ENCODE measurements at regions not wholly inside any gene's neighbourhood (a gene's known extent, or its start where the extent isn't known, plus 50 kb on each side); places are given as distances from the start of the nearest gene placed in this dataset.

GRCh38 chr4:151860561-151861093 lies 99.8 kb upstream of the GATB start:
- Histone ChIP-seq H3K27me3 (replicated peaks; ENCODE audit: insufficient read depth) (no peaks in the 10 kb centered on the region), H3K36me3 (no peaks in the 10 kb centered on the region), H3K4me1 (replicated peaks) (no peaks in the 10 kb centered on the region), H3K9me3 (no peaks in the 10 kb centered on the region), H3K27ac (no peak overlapping the region), H3K4me3 (no peak overlapping the region)
- no peak for DNase-seq (ENCODE audit: low spot score)
- intact Hi-C loops (cut with DNase I): no loop called here
- WGBS: 69% methylated on average over 16 of the region's 16 CpGs
- TF ChIP-seq POLR2A (IDR thresholded peaks at IDR 0.05) (no peak), CTCF (IDR thresholded peaks at IDR 0.05) (no peak), POLR2AphosphoS5 (IDR thresholded peaks at IDR 0.05) (no peak)

- TF ChIP-seq POLR2A (IDR thresholded peaks at IDR 0.05): no peak
- no peak for TF ChIP-seq CTCF (IDR thresholded peaks at IDR 0.05)
- TF ChIP-seq POLR2AphosphoS5 (IDR thresholded peaks at IDR 0.05): no peak
- H3K27me3 ChIP-seq (replicated peaks; ENCODE audit: insufficient read depth): no peaks in the 10 kb centered on the region
- no peak overlapping the region for H3K4me3 ChIP-seq
- intact Hi-C loops (cut with DNase I): no loop called here
- no peaks in the 10 kb centered on the region for H3K9me3 ChIP-seq
- H3K36me3 ChIP-seq: no peaks in the 10 kb centered on the region
- no peak overlapping the region for H3K27ac ChIP-seq
- no peak for DNase-seq (ENCODE audit: low spot score)
- 72% methylated on average over 3 of the region's 3 CpGs for WGBS
- no peaks in the 10 kb centered on the region for H3K4me1 ChIP-seq (replicated peaks)
These were observed 98.8 kb upstream of the GATB start for GRCh38 chr4:151859641-151860040.

GRCh38 chr4:151858356-151858755 lies 97.5 kb upstream of the GATB start:
- WGBS: 69% methylated on average over 4 of the region's 4 CpGs
- Histone ChIP-seq H3K36me3 (no peaks in the 10 kb centered on the region), H3K9me3 (no peaks in the 10 kb centered on the region), H3K27ac (no peak overlapping the region), H3K4me1 (replicated peaks) (no peaks in the 10 kb centered on the region), H3K27me3 (replicated peaks; ENCODE audit: insufficient read depth) (no peaks in the 10 kb centered on the region), H3K4me3 (no peak overlapping the region)
- intact Hi-C loops (cut with DNase I): no loop called here
- TF ChIP-seq CTCF (IDR thresholded peaks at IDR 0.05) (no peak), POLR2A (IDR thresholded peaks at IDR 0.05) (no peak), POLR2AphosphoS5 (IDR thresholded peaks at IDR 0.05) (no peak)
- DNase-seq (ENCODE audit: low spot score): no peak

GRCh38 chr4:151857368-151857767 lies 96.6 kb upstream of the GATB start:
- TF ChIP-seq POLR2AphosphoS5 (IDR thresholded peaks at IDR 0.05) (no peak), POLR2A (IDR thresholded peaks at IDR 0.05) (no peak), CTCF (IDR thresholded peaks at IDR 0.05) (no peak)
- no peaks in the 10 kb centered on the region for H3K4me1 ChIP-seq (replicated peaks)
- 27% methylated on average over 4 of the region's 4 CpGs for WGBS

GRCh38 chr4:151855747-151856146 lies 94.9 kb upstream of the GATB start:
- Histone ChIP-seq H3K27me3 (replicated peaks; ENCODE audit: insufficient read depth) (no peaks in the 10 kb centered on the region), H3K27ac (no peak overlapping the region), H3K4me3 (no peak overlapping the region), H3K4me1 (replicated peaks) (no peaks in the 10 kb centered on the region), H3K9me3 (no peaks in the 10 kb centered on the region), H3K36me3 (no peaks in the 10 kb centered on the region)
- DNase-seq (ENCODE audit: low spot score): no peak
- WGBS: 93% methylated on average over 1 of the region's 1 CpG
- intact Hi-C loops (cut with DNase I): no loop called here
- no peak for TF ChIP-seq POLR2AphosphoS5 (IDR thresholded peaks at IDR 0.05)
- no peak for TF ChIP-seq POLR2A (IDR thresholded peaks at IDR 0.05)
- no peak for TF ChIP-seq CTCF (IDR thresholded peaks at IDR 0.05)

More at GRCh38 chr4:151857368-151857767, 96.6 kb upstream of the GATB start:
- intact Hi-C loops (cut with DNase I): no loop called here
- Histone ChIP-seq H3K9me3 (no peaks in the 10 kb centered on the region), H3K36me3 (no peaks in the 10 kb centered on the region), H3K27ac (no peak overlapping the region), H3K4me3 (no peak overlapping the region), H3K27me3 (replicated peaks; ENCODE audit: insufficient read depth) (no peaks in the 10 kb centered on the region)
- DNase-seq (ENCODE audit: low spot score): no peak
